ENCODE measurements at regions not wholly inside any gene's neighbourhood (a gene's known extent, or its start where the extent isn't known, plus 50 kb on each side); places are given as distances from the start of the nearest gene placed in this dataset.

DNA sequence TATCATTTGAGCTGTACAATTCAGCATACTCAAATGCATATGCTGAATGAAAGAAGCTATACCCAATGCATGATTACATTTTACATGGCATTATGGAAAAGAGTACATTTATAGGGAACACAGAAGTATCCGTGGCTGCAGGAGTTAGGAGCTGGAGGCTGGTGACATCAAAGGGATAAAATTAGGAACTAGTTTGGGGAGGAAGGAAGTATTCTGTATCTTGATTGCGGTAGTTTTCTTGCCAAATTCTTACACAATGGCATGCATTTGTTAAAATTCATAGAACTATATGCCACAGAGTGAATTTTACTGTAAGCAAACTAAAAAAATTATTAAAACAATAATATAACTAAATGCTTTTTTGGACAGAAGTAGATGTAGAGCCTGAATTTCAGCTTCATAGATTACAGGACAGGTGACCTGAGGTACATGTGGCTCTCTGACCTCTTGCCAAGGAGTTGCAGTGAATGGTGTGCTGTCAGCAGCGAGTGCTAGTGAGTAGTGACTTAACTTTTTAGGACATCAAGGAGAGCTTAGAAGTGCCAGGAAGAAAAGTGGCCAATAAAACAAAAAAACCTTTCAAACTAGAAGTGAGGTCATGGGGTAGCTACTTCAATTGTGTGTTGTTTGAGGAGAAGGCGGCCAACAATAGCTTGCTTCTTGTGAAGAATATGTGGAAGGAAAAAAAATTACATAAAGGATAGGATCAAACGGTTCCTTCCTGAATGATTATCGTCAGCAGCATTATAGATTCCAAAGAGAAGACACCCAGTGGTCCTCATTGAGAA lies 514.9 kb upstream of the CLINT1 start:
- Histone ChIP-seq H3K4me3 (no peak overlapping the region), H3K9me3 (no peaks in the 10 kb centered on the region), H3K4me1 (no peaks in the 10 kb centered on the region), H3K27ac (no peak overlapping the region), H3K27me3 (no peaks in the 10 kb centered on the region), H3K36me3 (no peaks in the 10 kb centered on the region)
- DNase-seq, result no peak
- TF ChIP-seq, protein P1, sequence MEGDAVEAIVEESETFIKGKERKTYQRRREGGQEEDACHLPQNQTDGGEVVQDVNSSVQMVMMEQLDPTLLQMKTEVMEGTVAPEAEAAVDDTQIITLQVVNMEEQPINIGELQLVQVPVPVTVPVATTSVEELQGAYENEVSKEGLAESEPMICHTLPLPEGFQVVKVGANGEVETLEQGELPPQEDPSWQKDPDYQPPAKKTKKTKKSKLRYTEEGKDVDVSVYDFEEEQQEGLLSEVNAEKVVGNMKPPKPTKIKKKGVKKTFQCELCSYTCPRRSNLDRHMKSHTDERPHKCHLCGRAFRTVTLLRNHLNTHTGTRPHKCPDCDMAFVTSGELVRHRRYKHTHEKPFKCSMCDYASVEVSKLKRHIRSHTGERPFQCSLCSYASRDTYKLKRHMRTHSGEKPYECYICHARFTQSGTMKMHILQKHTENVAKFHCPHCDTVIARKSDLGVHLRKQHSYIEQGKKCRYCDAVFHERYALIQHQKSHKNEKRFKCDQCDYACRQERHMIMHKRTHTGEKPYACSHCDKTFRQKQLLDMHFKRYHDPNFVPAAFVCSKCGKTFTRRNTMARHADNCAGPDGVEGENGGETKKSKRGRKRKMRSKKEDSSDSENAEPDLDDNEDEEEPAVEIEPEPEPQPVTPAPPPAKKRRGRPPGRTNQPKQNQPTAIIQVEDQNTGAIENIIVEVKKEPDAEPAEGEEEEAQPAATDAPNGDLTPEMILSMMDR (IDR thresholded peaks at IDR 0.05), result no peak
- intact Hi-C loops (cut with DNase I; ENCODE audit: low total_unique reads), result no loop called here

DNA sequence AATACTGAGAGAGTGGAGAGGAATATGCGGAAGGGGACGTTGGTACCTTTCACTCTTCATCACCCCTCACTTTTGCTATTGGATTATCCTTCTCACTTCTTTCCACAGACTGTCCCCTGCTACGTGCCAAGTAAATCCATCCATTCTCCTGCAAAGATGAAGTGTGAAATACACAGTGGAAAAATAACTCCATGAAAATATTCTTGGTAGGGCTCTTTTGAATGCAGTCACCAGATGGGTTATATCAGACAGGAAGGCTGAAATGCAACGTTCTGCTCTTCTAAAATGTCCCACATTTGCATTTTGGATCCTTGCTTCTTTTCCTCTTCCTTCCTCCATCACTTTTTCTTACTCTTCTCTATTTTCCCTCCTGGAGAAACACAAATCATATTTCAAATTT lies 510.3 kb upstream of the CLINT1 start:
- Histone ChIP-seq H3K27me3 (no peaks in the 10 kb centered on the region), H3K27ac (no peak overlapping the region), H3K4me1 (no peaks in the 10 kb centered on the region), H3K9me3 (no peaks in the 10 kb centered on the region), H3K4me3 (no peak overlapping the region), H3K36me3 (no peaks in the 10 kb centered on the region)
- intact Hi-C loops (cut with DNase I; ENCODE audit: low total_unique reads), result no loop called here
- TF ChIP-seq, protein P1 (IDR thresholded peaks at IDR 0.05), result no peak
- DNase-seq, result no peak

DNA sequence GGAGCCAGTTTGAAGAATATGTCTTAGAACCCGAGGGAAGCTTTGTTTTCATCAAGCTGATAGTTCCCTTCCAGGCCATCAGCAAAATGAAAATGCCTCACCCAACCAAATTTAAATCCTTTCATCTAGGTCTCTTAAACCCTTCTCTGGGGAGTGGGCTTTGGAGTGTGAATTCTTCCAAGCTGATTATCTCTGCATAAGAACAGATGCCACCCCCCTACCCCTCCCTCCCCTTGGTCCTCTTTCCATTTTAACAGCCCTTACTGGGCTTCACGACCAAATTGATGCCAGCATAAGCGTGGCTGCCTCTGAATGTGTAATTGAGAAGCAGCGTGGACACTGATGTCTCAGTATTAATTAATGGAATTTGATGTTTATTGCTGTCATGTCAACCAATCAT lies 509.7 kb upstream of the CLINT1 start:
- intact Hi-C loops (cut with DNase I; ENCODE audit: low total_unique reads), result no loop called here
- DNase-seq, result no peak
- TF ChIP-seq, protein P1 (IDR thresholded peaks at IDR 0.05), result no peak

DNA sequence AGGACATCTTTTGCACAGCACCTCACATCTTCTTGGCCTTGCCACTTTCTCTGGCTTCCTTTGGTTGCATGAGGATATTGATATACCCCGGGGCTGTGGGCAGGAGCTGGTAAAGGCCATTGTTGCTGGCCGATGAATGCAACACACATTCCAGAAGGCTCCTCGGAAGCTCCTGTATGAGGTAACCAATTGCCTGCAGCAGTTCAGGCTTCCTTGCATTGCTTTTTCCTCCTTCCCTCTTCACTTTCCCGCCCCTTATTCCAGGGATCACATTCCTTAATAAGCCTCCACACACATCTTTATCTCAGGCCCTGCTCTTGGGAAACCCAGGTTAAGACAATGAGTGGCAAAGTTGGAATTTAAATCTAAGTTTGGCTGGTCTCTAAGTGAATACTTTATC lies 505.4 kb upstream of the CLINT1 start:
- no peak for DNase-seq
- Histone ChIP-seq H3K4me3 (no peak overlapping the region), H3K9me3 (no peaks in the 10 kb centered on the region), H3K4me1 (no peaks in the 10 kb centered on the region), H3K27ac (no peak overlapping the region), H3K27me3 (no peaks in the 10 kb centered on the region), H3K36me3 (no peaks in the 10 kb centered on the region)
- TF ChIP-seq, protein P1 (IDR thresholded peaks at IDR 0.05), result no peak
- intact Hi-C loops (cut with DNase I; ENCODE audit: low total_unique reads), result no loop called here

More for the DNA sequence above, 509.7 kb upstream of the CLINT1 start:
- no peak overlapping the region for H3K27ac ChIP-seq
- H3K4me1 ChIP-seq, result no peaks in the 10 kb centered on the region
- no peak overlapping the region for H3K4me3 ChIP-seq
- H3K9me3 ChIP-seq, result no peaks in the 10 kb centered on the region
- H3K27me3 ChIP-seq, result no peaks in the 10 kb centered on the region
- no peaks in the 10 kb centered on the region for H3K36me3 ChIP-seq

DNA sequence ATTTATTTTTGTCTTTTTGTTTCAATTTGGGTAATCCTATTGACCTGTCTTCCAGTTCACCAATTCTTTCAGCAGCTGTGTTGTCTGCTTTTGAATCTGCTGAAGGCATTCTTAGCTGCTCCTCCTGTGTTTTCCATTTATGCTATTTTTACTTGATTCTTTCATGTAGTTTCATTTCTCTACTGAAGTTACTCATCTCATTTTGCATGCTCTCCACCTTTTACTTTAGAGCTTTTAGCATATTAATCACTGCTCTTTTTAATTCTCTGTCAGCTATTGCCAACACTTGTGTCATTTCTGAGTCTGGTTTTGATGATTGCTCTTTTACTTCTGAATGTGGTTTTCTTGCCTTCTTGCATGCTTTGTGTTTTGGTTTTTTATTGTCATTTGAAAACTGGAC lies 496.0 kb upstream of the CLINT1 start:
- Histone ChIP-seq H3K27me3 (no peaks in the 10 kb centered on the region), H3K36me3 (no peaks in the 10 kb centered on the region), H3K27ac (no peak overlapping the region), H3K9me3 (no peaks in the 10 kb centered on the region), H3K4me1 (no peaks in the 10 kb centered on the region), H3K4me3 (no peak overlapping the region)
- TF ChIP-seq, protein P1 (IDR thresholded peaks at IDR 0.05), result no peak
- DNase-seq, result no peak
- intact Hi-C loops (cut with DNase I; ENCODE audit: low total_unique reads), result no loop called here

Measured in tibial artery (tissue), 4 donors.